RWPE2 (cell line): ENCODE measurements at regions not wholly inside any gene's neighbourhood (a gene's known extent, or its start where the extent isn't known, plus 50 kb on each side); places are given as distances from the start of the nearest gene placed in this dataset.
"Not testable (repeated sequence)": the region's sequence is repeated elsewhere in the genome, so short reads cannot be mapped to it uniquely, and the experiment has no call there.

ENCODE experiments used
- ATAC-seq: fragments of 200-7000 bp; cut with Tn5 transposase; 3 replicates; pipeline ENCODE4 v1.9.1; 2021; ENCODE audit warnings: low read depth
- DNase-seq: peaks from one replicate; pipeline ENCODE4 v3.0.0-alpha.2; 2020; ENCODE audit warnings: low spot score
- H3K27ac ChIP-seq: fragments of 450-650 bp; 2 replicates; pipeline ENCODE4 v1.5.1; 2017; ENCODE audit warnings: mild to moderate bottlenecking; ENCODE audit not compliant: poor library complexity, severe bottlenecking
- H3K27me3 ChIP-seq: fragments of 250-450 bp; sonication (Bioruptor Pico); 2 replicates; pipeline ENCODE4 v1.5.1; 2021; ENCODE audit warnings: mild to moderate bottlenecking, moderate library complexity; ENCODE audit not compliant: insufficient read depth, poor library complexity, severe bottlenecking
- H3K36me3 ChIP-seq: fragments of 250-450 bp; sonication (Bioruptor Pico); 2 replicates; pipeline ENCODE4 v1.5.1; 2020; ENCODE audit warnings: low read depth, mild to moderate bottlenecking, moderate library complexity
- H3K4me1 ChIP-seq: fragments of 250-450 bp; sonication (Bioruptor Pico); 2 replicates; pipeline ENCODE4 v1.5.1; 2021; ENCODE audit warnings: mild to moderate bottlenecking, moderate library complexity; ENCODE audit not compliant: insufficient read depth, poor library complexity, severe bottlenecking
- H3K4me3 ChIP-seq: fragments of 250-450 bp; sonication (Bioruptor Pico); 2 replicates; pipeline ENCODE4 v1.5.1; 2021; ENCODE audit warnings: mild to moderate bottlenecking, moderate library complexity; ENCODE audit not compliant: severe bottlenecking
- H3K9me3 ChIP-seq: fragments of 250-450 bp; sonication (Bioruptor Pico); 2 replicates; pipeline ENCODE4 v1.5.1; 2021; ENCODE audit warnings: mild to moderate bottlenecking, moderate library complexity; ENCODE audit not compliant: severe bottlenecking
- TF ChIP-seq, protein P1 (sequence below): fragments of 450-650 bp; IDR thresholded peaks from one replicate; pipeline ENCODE4 v1.5.1; 2017; ENCODE audit warnings: mild to moderate bottlenecking, moderate library complexity; ENCODE audit not compliant: poor library complexity, severe bottlenecking

DNA sequence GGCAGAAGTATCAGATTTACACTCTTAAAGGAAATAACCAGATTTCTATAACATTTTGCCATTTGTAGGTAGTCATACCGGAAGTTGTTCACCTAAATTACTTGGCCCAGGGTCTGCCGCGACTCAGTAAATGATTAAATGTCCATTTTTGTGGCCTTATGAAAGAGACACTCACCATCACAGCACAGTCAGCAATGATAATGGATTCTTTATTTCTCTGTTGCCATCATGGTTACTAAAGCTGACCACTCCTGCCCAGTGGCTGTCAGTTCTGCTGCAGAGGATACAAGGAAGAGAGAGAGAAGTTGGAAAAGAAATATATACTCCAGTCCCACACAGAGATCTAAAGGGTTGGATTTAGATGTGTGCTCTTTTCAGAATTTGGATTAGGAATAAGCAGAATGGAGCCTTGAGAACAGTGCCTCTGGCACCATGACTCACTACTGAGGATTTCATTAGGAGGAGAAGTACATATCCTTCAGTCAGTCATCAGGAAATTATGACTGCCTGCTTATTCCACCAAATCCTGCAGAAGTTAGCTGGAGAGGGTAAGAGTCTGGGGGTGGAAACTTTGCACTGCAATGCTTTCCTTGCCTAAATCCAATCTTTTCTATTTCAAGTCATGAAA lies 72.8 kb upstream of the EFNA5 start:
- DNase-seq, result no peak
- Histone ChIP-seq H3K4me1 (peaks cover 11% of the 10 kb centered on the region), H3K4me3 (no peak overlapping the region), H3K27ac (peak overlapping the region; percentile 47), H3K36me3 (no peaks in the 10 kb centered on the region), H3K27me3 (no peaks in the 10 kb centered on the region), H3K9me3 (no peaks in the 10 kb centered on the region)
- TF ChIP-seq, protein P1, sequence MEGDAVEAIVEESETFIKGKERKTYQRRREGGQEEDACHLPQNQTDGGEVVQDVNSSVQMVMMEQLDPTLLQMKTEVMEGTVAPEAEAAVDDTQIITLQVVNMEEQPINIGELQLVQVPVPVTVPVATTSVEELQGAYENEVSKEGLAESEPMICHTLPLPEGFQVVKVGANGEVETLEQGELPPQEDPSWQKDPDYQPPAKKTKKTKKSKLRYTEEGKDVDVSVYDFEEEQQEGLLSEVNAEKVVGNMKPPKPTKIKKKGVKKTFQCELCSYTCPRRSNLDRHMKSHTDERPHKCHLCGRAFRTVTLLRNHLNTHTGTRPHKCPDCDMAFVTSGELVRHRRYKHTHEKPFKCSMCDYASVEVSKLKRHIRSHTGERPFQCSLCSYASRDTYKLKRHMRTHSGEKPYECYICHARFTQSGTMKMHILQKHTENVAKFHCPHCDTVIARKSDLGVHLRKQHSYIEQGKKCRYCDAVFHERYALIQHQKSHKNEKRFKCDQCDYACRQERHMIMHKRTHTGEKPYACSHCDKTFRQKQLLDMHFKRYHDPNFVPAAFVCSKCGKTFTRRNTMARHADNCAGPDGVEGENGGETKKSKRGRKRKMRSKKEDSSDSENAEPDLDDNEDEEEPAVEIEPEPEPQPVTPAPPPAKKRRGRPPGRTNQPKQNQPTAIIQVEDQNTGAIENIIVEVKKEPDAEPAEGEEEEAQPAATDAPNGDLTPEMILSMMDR, result no peak
- peak; percentile 98 for ATAC-seq

DNA sequence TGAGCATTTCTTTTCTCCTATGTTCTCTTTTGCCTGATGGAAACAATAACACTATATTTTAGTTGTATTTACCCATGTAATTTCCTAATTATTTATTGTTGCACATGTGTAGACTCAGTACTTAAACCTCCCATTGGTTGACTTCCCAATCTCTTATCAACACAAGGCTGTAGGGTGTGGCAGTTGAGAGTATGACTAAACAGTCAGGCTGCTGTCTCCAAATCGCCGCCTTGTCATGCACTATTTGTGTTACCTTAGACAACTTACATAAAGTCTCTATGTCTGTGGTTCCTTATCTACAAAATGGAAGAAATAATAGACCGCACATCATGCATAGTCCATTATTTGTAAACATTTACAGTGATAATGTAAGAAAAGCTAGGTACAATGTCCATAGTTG lies 68.9 kb upstream of the EFNA5 start:
- ATAC-seq, result no peak
- no peak overlapping the region for H3K4me3 ChIP-seq
- peaks cover 11% of the 10 kb centered on the region for H3K4me1 ChIP-seq
- DNase-seq, result no peak
- no peak overlapping the region for H3K27ac ChIP-seq
- H3K36me3 ChIP-seq, result no peaks in the 10 kb centered on the region
- no peaks in the 10 kb centered on the region for H3K27me3 ChIP-seq
- TF ChIP-seq, protein P1, result no peak
- H3K9me3 ChIP-seq, result no peaks in the 10 kb centered on the region

DNA sequence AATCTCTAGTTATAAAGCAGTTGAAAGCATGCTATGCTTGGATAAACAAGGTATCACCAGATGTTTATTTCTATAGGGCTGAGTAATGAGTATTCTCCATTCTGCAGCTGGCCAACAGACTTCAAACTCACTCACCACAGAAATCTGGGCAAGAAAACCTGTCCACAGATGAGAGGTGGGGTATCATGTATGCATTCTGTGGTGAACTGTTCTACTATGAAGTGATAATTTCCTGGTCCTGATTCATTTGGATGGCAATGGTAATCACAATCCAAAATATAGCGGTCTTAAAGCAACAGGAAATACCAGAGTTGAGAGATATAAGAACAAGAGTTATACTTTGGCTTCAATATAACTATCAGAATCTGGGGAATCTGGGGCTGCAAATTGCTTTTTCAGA lies 65.9 kb upstream of the EFNA5 start:
- Histone ChIP-seq H3K27ac (no peak overlapping the region), H3K36me3 (no peaks in the 10 kb centered on the region), H3K9me3 (no peaks in the 10 kb centered on the region), H3K4me1 (peaks cover 6% of the 10 kb centered on the region), H3K27me3 (no peaks in the 10 kb centered on the region), H3K4me3 (no peak overlapping the region)
- TF ChIP-seq, protein P1, result no peak
- DNase-seq (no peak), ATAC-seq (no peak)

DNA sequence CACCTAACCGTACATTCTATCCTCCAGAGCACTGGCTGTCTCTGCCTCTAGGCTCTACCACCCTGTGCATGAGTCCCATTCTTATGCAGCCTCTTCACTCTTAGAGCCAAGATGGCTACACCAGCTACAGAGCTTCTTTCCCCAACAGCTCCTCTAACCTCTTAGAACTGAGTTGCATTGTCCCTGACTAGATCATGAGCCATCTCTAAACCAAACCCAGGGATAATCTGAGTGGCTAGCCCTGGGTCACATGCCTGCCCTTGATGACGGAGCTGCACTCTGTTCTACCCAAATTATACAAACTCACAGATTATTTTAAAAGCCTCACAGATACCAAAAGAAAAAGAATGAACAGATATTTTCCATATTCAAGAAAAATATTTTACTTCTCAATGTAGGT lies 65.4 kb upstream of the EFNA5 start:
- not testable (repeated sequence) for H3K36me3 ChIP-seq, ATAC-seq, H3K27me3 ChIP-seq, H3K9me3 ChIP-seq, H3K27ac ChIP-seq, H3K4me1 ChIP-seq, DNase-seq, H3K4me3 ChIP-seq

DNA sequence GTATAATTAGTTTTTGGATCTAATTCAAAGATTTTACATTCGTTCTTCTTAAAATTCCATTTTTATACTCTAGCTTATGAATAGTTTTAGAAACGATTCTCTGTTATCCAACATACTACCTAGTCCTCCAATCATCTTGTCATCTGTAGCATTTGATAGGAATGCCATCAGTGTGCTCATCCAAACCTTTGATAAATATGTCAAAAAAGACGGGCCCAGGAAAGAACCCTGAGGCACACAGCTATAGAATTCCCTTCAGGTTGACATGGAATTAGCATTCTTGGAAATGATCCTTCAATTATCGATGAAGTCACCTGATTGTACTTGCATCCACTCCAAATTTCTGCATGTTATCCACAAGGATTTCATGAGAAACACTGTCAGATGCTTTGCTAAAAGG lies 64.8 kb upstream of the EFNA5 start:
- peaks cover 6% of the 10 kb centered on the region for H3K4me1 ChIP-seq
- H3K36me3 ChIP-seq, result no peaks in the 10 kb centered on the region
- no peak for DNase-seq
- ATAC-seq, result no peak
- H3K4me3 ChIP-seq, result no peak overlapping the region
- no peaks in the 10 kb centered on the region for H3K27me3 ChIP-seq
- H3K27ac ChIP-seq, result no peak overlapping the region
- H3K9me3 ChIP-seq, result no peaks in the 10 kb centered on the region
- TF ChIP-seq, protein P1, result no peak
